ENCODE measurements at regions not wholly inside any gene's neighbourhood (a gene's known extent, or its start where the extent isn't known, plus 50 kb on each side); places are given as distances from the start of the nearest gene placed in this dataset.

DNA sequence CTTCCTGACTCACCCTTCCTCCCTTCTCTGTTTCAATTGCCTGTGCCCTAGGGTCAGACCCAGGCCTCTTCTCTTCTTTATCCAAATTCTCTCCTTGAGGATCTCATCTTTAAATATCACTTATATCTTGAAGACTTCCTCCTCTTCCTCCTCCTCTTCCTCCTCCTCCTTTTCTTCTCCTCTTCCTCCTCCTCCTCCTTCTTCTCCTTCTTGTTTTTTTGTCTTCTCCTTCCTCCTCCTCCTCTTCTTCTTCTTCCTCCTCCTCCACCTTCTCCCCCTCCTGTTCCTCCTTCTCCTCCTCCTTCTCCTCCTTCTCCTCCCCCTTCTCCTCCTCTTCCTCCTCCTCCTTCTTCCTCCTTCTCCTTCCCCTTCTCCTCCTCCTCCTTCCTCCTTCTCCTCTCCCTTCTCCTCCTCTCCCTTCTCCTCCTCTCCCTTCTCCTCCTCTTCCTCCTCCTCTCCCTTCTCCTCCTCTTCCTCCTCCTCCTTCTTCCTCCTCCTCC lies 127.6 kb upstream of the AKIRIN2 start:
- H3K36me3 ChIP-seq, result no peaks in the 10 kb centered on the region
- peaks cover 0 to 4% of the 10 kb centered on the region in 2 donors for H3K4me1 ChIP-seq
- H3K4me3 ChIP-seq (replicated peaks in 1 of 3), result no peak overlapping the region
- H3K27ac ChIP-seq, result no peak overlapping the region
- intact Hi-C loops (cut with DNase I), result no loop called here
- H3K9me3 ChIP-seq, result no peaks in the 10 kb centered on the region
- DNase-seq, result no peak
- TF ChIP-seq, protein P1, sequence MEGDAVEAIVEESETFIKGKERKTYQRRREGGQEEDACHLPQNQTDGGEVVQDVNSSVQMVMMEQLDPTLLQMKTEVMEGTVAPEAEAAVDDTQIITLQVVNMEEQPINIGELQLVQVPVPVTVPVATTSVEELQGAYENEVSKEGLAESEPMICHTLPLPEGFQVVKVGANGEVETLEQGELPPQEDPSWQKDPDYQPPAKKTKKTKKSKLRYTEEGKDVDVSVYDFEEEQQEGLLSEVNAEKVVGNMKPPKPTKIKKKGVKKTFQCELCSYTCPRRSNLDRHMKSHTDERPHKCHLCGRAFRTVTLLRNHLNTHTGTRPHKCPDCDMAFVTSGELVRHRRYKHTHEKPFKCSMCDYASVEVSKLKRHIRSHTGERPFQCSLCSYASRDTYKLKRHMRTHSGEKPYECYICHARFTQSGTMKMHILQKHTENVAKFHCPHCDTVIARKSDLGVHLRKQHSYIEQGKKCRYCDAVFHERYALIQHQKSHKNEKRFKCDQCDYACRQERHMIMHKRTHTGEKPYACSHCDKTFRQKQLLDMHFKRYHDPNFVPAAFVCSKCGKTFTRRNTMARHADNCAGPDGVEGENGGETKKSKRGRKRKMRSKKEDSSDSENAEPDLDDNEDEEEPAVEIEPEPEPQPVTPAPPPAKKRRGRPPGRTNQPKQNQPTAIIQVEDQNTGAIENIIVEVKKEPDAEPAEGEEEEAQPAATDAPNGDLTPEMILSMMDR (IDR thresholded peaks at IDR 0.05), result no peak
- TF ChIP-seq POLR2A (IDR thresholded peaks at IDR 0.05), result no peak
- no peaks in the 10 kb centered on the region for H3K27me3 ChIP-seq

DNA sequence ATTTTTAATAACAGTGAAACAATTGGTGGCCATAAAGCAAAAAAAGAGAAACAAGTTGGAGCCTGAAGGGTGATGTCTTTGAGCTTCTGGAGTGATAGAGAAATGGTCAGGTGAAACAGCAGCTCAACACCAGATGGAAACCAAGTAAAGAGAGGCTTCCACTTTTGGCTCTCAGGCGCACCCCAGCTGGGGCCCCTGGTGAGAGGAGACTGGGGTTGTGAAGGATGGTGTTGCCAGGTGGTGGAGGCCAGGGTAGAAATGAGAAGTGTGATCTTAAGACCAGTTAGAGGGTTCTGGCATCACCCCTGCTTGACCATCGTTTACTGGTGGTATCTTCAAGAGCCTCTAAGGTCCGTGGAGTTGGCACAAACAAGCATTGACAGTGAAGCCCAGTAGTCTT lies 126.0 kb upstream of the AKIRIN2 start:
- no peak overlapping the region for H3K4me3 ChIP-seq (replicated peaks in 1 of 3)
- no peaks in the 10 kb centered on the region for H3K27me3 ChIP-seq
- intact Hi-C loops (cut with DNase I), result no loop called here
- H3K27ac ChIP-seq, result no peak overlapping the region
- H3K36me3 ChIP-seq, result no peaks in the 10 kb centered on the region
- H3K9me3 ChIP-seq, result no peaks in the 10 kb centered on the region
- DNase-seq, result no peak
- peaks cover 0 to 4% of the 10 kb centered on the region in 2 donors for H3K4me1 ChIP-seq
- 82 to 85% methylated on average over 3 of the region's 3 CpGs for WGBS, 2 donors
- TF ChIP-seq POLR2A (IDR thresholded peaks at IDR 0.05), result no peak

DNA sequence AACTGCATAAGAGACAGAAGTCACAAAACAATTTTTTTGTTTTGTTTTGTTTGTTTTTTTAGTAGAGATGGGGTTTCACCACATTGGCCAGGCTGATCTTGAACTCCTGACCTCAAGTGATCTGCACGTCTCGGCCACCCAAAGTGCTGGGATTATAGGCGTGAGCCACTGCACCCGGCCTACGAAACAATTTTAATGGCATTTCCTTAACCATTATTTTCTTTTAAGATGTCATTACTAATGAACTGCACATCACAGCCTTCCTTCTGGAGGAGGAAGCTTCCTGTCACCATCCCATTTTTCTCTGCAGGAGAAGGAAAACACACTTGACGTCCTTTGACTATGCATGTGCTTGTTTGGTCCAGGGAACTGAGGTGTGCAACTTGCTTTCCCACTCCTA lies 125.3 kb upstream of the AKIRIN2 start:
- no peak overlapping the region for H3K4me3 ChIP-seq (replicated peaks in 1 of 3)
- intact Hi-C loops (cut with DNase I), result no loop called here
- no peaks in the 10 kb centered on the region for H3K27me3 ChIP-seq
- H3K9me3 ChIP-seq, result no peaks in the 10 kb centered on the region
- TF ChIP-seq POLR2A (IDR thresholded peaks at IDR 0.05), result no peak
- TF ChIP-seq, protein P1 (IDR thresholded peaks at IDR 0.05), result no peak
- H3K27ac ChIP-seq, result no peak overlapping the region
- 68 to 71% methylated on average over 6 of the region's 6 CpGs for WGBS, 2 donors
- no peak for DNase-seq
- no peaks in the 10 kb centered on the region for H3K36me3 ChIP-seq
- peaks cover 0 to under 1% of the 10 kb centered on the region in 2 donors for H3K4me1 ChIP-seq

DNA sequence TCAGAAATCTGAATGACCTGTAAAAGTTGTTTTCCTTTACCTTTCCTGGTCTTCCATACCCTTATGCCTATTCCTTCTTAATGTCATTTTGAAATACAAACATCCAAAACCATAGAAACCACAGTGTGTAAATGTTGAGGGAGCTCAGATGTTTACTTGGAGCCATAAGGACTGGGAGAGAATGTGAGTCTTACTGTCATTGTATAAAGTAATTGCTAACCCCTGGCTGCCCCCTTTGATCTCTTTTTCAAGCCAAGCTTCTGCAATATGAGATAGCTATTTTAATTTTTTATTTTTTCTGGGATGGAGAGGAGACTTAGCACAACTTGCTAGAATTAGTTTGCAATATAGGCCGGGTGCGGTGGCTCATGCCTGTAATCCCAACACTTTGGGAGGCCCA lies 124.4 kb upstream of the AKIRIN2 start:
- no peak for DNase-seq
- intact Hi-C loops (cut with DNase I), result no loop called here
- WGBS, 2 donors, result 77 to 92% methylated on average over 2 of the region's 2 CpGs
- H3K4me3 ChIP-seq (replicated peaks in 1 of 3), result no peak overlapping the region
- no peaks in the 10 kb centered on the region for H3K27me3 ChIP-seq
- no peak for TF ChIP-seq POLR2A (IDR thresholded peaks at IDR 0.05)
- H3K36me3 ChIP-seq, result no peaks in the 10 kb centered on the region
- no peak overlapping the region for H3K27ac ChIP-seq
- H3K9me3 ChIP-seq, result no peaks in the 10 kb centered on the region
- no peaks in the 10 kb centered on the region for H3K4me1 ChIP-seq

DNA sequence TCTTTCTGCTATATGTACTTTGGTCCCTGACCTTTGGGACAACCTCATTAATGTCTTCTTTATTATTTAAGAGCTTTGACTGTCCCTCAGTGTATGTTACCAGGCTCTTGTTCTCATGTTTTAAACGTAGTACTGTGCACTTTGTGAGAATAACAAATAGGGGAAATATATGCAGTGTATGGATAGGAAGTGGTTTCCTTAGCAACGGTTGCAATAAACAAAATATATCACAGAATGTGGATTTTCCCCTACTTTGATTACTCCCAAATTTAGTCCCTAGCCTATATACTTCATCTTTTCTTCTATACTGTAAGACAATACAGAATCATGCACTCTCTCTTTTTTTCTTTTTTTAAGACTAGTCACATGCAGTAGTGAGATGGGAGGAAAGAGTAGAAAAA lies 123.8 kb upstream of the AKIRIN2 start:
- H3K36me3 ChIP-seq, result no peaks in the 10 kb centered on the region
- no peaks in the 10 kb centered on the region for H3K9me3 ChIP-seq
- no peak overlapping the region for H3K27ac ChIP-seq
- no peak overlapping the region for H3K4me3 ChIP-seq (replicated peaks in 1 of 3)
- no peaks in the 10 kb centered on the region for H3K27me3 ChIP-seq
- DNase-seq, result no peak
- 59 to 68% methylated on average over 2 of the region's 2 CpGs for WGBS, 2 donors
- H3K4me1 ChIP-seq, result no peaks in the 10 kb centered on the region
- intact Hi-C loops (cut with DNase I), result no loop called here
- TF ChIP-seq, protein P1 (IDR thresholded peaks at IDR 0.05), result no peak
- TF ChIP-seq POLR2A (IDR thresholded peaks at IDR 0.05), result no peak

DNA sequence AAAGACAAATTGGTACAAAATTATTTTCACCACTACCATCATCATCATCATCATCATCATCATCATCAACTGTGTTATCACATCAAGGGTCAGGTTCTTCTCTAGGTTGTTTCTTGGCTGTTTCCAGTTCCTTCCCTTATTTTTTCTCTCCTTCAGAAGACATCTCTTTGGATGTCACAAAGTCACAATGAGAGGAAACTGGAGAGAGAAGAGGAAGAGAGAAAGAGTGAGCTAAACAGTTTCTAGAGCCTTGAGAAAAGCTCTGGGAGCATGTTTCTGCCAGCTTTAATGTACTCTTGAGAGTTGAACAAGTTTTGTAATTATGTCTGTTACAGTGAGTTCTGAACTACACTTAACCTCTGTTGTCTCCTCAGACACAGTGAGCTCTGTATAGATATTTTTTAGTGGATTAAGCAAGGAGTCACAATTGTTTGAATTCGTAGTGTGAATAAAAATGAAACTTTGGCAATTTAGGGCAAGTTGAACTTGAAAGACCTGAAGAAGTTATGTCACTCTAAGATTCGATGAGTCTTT lies 123.0 kb upstream of the AKIRIN2 start:
- TF ChIP-seq, protein P1 (IDR thresholded peaks at IDR 0.05), result no peak
- TF ChIP-seq POLR2A (IDR thresholded peaks at IDR 0.05), result no peak
- H3K27ac ChIP-seq, result no peak overlapping the region
- no peak overlapping the region for H3K4me3 ChIP-seq (replicated peaks in 1 of 3)
- 50 to 62% methylated on average over 2 of the region's 2 CpGs for WGBS, 2 donors
- H3K36me3 ChIP-seq, result no peaks in the 10 kb centered on the region
- H3K4me1 ChIP-seq, result no peaks in the 10 kb centered on the region
- H3K9me3 ChIP-seq, result no peaks in the 10 kb centered on the region
- intact Hi-C loops (cut with DNase I), result no loop called here
- DNase-seq, result no peak
- no peaks in the 10 kb centered on the region for H3K27me3 ChIP-seq

Measured in thyroid gland (tissue), 4 donors.